GM18870 (cell line): ENCODE measurements at regions not wholly inside any gene's neighbourhood (a gene's known extent, or its start where the extent isn't known, plus 50 kb on each side); places are given as distances from the start of the nearest gene placed in this dataset.

ENCODE experiments used
- ATAC-seq: cut with Tn5 transposase; IDR thresholded peaks from one replicate; pipeline ENCODE4 v1.9.1; 2021; ENCODE audit warnings: moderate library complexity; ENCODE audit not compliant: unreplicated experiment

DNA sequence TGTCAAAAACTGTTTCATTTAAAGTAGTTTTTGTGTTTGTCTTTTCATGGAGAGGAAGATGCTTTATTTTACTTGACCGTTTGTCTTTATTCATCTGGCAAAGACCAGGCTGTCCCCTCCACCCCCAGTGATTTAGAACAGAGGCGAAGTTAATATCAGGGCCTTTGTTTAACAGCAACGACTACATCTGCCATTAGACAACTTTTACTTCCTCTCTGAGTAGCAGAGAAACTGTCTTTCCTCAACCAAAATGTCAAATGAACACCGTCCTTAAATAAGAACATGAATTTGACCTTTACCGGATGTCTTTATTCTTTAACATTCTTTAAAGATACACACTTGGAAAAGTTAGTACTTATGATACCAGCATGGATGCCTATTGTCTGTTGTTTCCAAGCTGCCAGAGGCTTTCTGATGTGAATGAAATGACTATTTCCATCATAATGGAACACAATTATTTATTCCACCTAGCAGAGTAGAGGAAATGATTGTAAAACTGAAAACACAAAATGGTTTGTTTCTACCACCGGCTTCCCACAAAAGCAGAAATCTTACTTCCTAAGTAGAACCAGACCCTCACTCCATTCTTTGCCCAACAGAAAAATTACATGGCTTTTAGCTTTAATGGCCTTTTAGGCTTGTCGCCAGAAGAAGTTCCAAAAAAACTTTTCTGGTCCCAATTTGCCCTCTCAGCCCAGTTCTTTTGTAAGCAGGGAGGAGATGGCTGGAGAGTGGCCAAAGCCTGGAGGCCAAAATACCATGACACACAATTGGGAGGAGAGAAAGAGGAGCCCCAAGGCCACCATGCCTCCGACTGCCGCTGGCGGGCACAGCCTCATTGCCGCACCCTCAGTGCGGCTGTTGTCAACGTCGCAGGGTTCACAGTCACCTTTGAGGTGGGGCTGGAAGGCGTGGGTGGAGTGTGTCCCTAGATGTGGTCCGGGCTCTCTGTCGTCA, 168.5 kb downstream of the TEX36 start:
- no peak for ATAC-seq

DNA sequence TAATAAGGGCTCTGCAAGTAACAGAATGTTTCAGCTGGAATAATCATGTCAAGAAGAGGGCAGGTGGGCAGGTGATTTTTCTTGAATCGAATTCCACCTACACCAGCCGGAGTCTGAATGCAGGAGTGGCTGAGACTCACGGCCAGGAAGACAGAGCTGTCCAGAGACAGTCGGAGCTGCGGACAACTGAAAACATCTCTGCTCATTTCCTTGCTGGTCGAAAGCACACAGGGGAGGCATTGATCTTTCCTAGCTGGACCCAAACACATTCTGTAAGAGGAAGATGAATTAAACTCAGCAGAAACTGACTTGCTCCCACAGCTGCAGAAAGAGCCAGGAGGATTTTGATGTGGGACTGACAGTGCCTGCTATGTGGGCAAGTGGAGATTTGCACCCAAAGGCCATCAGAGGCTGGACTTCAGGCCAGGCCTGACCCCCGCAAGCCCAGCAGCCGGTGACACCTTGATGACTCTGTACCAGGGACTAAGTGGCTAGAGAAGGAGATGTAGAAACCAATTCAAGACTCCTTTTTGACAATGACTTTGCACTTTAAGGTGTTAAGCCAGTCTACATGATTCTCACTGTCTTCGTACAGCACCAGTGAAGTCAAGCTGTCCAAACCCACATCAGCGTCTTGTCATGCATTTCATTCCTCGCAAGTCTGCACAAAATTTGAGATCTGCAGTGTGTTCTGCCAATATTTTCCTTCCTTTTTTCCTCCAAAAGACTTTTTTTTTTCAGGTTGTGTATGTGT, 169.4 kb downstream of the TEX36 start:
- no peak for ATAC-seq

DNA sequence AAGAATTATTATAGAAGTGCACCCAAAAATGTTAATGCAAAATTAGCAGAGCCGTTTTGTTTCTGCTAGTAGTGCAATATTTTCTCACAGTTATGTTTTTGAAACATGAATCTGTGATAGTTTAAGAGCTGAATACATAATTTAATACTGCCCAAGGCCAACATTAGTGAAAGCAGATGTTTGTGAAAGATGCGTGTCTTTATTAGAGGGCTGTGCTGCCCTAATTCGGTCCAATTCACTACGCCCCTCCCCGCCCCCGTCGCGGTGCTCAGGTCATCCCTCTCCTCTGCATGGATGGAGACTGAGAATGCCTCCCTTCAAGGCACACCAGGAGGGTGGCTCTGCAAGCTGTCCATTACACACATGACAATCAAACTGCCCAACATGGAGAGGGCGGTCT, 172.0 kb downstream of the TEX36 start:
- ATAC-seq = no peak

DNA sequence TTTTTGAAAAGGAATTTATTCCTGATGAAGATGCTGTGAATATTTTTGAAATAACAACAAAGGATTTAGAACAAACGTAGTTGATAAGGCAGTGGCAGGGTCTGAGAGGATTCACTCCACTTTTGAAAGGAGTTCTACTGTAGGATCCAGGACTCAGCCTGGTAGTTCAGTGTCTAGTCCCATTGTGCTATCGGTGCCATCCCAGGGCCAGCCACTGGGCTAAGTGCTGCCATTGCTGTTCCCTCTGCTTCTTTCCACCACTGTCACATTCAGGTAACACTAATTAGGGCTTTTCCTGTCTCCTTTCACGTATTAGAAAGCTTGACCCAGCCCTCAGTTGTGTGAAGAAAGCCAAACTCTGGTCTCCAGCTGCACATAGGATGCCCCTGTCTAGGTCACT, 177.3 kb downstream of the TEX36 start:
- no peak for ATAC-seq

DNA sequence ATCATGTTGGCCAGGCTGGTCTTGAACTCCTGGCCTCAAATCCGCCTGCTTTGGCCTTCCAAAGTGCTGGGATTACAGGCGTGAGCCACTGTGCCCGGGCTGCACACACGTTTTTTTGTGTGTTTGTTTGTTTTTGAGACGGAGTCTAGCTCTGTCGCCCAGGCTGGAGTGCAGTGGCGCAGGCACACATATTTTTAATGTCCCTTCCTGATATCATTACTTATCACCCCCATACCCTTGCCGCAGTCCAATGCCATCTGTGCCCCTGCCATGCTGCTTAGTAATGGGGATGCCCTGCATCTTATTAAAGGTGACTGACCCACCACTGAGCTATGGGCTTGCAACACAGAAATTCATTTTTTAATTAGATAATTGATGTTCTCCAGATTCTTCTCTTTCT, 180.7 kb downstream of the TEX36 start:
- ATAC-seq = no peak

DNA sequence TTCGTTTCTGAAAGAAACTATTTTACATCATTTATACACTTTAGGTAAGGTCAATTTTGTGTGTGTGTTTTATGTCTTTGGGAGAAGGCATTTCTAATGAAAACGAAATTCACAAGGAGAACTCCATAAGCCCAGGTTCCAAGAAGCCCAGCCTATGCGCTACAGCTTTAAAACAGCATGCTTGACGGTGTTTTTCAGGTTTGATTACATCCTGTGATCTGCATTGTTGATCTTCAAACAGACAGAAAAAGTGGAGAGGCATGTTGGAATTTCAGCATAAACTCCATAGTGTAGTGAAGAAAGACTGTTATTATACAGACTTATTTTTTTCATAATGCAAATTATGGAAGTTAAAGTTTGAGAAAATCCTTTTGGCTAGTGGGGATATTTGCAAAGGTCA, 187.6 kb downstream of the TEX36 start:
- ATAC-seq = no peak

DNA sequence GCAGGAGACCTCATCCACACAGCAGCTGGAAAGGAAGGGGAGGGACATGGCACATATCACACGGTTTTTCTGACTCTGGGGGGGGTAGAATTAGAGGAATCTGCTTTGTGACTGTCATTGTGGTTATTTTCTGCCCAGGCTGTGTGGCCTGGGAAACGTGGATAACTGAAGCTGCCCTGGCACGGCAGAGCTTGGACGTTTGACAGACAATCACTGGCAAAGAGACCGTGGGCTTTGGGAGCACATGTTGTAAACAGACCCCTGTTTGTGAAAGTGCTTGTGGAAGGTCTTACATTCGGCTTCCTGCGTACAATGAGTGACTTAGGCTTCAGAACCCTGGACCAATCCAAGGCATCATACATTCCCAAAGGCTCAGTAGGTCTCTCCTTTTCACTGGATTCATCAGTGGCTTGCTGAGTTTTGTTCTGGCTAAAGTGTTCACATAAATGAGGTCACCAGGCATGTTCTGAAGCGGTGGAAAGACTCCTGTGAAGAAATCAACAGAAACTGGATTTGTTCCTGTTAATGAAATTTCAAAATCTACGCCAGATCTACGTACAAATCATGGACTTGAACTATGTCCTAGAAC, 188.2 kb downstream of the TEX36 start:
- no peak for ATAC-seq

DNA sequence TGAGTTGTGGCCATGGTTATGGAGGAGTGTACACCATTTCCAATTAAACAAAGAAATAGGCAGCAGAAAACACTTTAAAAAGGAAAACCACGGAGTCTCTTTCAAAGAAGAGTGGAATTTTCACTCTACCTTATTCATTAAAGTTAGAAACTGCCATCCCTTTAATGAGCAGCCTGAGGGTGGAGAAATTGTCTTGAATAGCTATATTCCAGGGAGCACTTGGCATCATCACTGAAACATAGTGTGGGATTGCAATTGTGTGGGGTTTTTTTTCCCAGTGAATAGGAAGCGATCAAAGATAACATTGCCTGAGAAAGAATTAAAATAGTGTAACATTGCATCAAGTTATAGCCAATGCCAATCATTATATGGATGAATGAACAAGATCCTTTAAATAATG, 191.6 kb downstream of the TEX36 start:
- ATAC-seq = no peak

DNA sequence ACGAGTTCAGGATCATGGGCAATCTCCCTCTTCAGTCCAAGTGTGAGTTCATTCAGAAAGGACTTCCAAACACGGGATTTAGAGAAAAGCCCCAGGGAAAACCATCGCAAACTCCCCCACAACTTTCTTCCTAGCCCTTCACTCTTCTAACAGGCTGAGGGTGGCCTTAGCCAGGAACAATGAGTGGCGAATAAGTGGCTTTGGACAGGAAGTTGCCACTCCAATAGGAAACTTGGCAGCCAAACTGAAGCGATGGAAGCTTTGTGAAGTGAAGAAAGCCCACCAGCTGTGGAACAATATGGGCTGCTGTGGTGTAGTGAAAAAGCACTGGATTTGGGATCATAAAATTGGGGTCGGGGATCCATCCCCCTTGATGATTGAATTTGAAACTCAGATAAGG, 193.2 kb downstream of the TEX36 start:
- no peak for ATAC-seq

DNA sequence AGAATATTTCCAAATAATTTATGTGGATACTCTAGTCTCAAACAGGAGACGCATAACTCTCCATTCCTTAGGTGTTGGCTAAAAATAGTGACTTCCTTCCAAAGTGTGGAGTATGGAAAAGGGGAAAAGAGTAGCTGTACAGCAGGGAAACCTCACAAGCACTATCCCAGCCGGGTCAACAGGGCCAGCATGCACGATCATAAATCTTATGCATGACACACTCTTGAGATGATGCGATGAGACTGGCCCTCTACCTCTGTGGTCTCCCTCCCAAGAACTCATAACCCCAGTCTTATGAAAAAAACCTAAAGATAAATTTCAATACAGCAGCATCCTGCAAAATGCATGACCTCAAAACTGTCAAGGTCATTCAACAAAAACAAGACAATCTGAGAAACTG, 197.3 kb downstream of the TEX36 start:
- ATAC-seq = no peak

DNA sequence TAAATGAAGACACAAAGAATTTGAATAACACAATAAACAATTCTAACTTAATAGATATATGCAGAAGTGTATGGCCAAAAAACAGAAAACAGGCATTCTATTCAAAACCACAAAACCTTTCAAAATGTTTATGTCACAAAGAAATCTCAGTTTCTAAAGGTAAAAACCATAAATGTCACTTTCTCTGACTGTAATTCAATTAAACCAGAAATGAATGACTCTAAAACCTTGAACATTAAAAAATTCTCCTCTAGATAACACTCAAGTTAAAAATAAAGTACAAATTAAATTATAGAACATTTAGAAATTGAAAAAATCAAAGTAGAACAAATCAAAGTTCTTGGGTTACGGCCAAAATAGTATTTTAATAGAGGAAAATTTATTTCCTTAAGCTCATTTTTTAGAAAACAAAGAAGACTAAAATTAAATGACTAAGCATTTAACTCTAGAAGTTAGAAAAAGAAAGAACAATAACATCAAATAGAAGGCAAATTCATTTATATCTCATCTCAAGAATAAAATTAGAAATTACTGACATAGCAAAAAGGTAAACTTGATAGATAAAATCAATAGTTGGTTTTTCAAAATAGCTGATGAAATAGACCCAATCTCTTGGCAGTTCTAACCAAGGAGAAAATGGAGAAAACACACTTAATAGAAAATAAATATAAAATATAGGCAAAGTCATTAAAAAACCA, 198.8 kb downstream of the TEX36 start:
- ATAC-seq = no peak

DNA sequence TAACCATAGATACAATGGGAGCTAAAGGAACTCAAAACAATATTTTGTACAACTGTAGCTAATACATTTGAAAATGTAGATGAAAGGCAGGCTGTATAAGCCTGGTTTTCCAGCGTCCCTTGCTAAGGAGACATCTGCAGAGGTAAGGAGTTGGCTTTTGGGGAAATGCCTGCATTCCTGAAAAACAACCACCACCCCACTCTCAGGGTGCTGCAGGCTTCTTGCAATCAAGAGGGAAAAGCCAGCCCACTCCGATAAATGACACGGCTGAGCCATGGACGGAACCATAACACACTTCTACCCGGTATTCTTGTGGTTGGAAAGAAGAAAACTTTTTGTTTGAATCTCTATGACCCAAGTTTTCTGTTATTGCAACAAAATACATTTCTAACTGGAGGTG, 200.3 kb downstream of the TEX36 start:
- ATAC-seq = no peak

DNA sequence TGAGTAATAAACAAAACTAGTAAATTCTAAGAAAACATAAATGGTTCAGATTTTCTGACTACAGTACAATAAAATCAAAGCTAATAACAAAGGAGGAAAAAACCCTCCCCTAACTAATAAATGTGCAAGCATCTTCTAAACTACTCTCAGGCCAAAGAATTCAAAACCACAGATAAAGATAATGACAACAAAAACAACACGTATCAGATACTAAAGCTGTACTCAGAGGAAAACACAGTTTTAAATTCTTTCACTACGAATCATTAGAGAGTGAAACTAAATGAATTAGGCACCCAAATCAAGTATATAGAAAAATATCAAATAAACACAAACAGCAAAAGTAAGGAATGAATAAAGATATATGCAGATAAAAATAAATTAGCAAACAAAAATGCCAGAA, 200.9 kb downstream of the TEX36 start:
- no peak for ATAC-seq

DNA sequence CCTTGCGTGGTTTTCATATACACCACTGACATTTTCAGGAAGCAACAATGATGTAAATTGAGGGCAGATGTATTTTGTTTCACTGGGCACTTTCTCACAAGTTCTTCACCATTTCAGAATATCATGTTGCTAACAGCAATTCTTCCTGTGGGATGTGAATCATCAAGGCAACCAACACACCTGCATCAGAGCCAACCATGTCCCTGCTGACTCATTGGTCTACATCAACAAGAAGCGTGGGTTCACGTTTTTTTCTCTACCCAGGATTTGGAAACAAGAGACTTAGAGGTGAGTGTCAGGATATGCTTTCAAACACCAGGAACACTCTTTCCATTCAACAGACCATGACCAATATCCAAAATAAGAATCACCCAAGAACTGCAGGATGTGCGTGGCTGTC, 203.9 kb downstream of the TEX36 start:
- no peak for ATAC-seq

DNA sequence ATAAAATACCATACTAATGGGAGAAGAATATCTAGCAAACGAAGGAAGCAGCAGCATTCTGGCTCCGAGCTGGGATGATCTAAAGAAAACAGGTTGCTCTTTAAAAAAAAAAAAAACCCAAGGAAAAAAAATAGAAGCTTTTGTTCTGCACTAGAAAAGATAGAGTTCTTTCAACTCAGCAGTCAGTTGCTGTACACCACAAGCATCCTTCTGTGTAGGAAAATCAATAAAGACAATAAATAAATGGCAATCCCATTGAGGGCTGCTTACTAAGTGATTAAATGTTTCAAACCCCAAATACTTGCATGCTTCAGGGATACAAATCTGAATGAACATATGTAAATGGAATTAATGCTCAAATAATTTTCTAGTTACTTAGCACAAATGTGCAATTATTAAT, 207.1 kb downstream of the TEX36 start:
- ATAC-seq = no peak

DNA sequence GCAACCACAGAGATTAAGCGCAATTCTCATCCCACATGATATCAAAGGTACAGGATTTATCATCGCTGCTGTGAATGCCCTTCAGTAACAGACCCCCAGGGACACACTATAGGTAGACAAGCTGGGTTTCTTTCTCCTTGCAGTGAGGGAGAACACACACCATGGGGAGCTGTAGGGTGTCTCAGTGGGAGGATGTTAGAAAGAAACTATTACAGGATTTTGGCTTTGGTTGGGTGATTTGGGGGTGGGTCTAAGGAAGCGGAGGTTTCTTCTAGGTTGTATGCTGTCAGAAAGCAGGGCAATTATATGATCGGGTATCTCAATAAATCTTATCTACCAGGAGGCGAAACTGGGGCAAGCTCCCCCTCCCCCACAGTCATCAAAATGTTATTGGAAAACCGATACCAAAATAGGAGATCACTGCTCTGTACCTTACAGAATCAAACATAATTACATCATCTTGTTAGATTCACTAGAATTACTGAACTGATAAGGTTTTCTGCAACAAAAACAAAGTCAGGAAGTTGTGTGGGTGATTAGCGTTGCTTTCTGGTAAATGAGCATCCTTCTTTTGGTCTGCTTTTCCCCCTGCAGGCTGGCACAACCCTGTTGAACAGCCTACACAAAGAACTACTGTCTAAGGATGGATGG, 209.7 kb downstream of the TEX36 start:
- ATAC-seq = no peak

DNA sequence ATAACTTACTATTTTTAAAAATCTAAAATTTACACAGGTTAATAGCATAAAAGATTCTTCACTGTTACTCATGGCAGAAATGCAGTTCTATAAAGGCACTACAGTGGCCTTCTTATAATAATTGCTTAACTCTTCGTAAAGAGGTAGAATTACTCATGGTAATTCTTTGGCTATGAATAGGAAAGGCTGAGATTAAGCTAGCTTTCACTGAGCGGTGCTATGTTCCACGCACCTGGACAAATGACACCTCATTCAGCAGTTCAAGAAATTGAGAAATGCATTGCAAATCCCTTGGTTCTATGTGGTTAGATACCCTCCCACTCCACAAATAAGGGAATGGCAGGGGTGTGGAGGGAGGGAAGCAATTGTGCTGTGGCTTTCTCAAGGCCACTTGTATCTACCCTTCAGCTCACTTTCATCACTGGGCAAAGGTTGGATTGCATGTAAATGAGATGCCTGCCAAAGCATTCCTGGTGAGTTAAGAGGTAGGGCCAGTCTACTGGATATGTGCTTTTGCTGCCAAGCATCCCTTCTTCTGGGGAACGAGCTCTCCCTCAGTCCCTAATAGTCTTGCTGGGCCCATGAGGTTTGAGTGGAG, 210.9 kb downstream of the TEX36 start:
- no peak for ATAC-seq

DNA sequence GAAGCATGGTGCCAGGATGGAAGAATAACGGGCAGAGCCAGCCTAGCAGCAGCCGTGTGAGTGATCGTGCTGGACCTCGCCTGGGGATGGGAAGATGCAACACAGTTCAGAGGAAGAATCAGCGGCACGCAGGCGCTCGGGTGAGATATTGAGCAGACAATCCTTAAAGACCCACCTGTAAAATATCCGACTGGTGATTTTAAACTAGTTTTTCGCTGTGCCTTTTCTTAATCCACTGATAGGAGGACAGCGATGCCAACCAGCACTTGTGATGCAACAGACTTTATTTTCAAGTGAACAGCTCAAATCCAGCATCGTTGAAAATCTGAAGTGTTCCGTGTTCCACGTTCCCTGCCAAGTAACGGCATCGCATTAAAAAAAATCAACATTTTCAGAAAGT, 214.7 kb downstream of the TEX36 start:
- no peak for ATAC-seq

DNA sequence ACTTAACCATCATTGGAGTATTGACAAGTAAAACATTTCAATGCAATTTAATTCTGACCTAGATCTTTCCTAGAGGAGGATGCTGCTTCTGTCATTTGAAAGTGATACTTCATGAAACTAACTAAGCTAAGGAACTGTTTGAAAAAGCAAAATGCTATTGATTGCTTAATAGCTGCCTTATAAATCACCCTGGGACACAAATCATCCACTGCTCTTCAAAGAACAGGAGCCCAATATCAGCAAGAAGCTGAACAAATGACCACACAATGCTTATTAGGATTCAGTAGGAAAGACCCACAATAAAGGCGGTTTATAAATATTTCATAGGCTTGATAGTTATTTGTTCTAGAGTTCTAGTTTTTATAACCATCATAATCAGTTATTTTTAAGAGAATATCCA, 216.3 kb downstream of the TEX36 start:
- ATAC-seq = no peak

DNA sequence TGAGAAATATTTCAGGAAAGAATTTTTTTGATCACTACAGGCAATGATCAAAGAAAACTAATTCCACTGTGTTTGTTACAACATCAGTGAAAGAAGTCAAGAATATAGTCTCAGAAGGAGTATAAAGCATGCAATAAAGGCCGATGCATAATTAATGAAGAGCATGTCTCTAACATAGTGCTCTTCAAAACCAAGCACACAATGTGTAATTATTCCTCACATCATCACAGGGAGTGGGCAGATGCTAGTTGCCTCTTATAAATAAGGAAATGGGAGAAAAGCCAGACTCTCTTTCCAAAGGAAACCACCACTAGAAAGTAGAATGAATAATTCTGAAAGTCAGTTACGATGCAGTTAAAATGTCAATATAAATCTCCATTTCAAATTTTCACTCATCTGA, 220.1 kb downstream of the TEX36 start:
- no peak for ATAC-seq
